Colonic mucosa (tissue), 4 donors: ENCODE measurements at regions not wholly inside any gene's neighbourhood (a gene's known extent, or its start where the extent isn't known, plus 50 kb on each side); places are given as distances from the start of the nearest gene placed in this dataset.

Source experiments
- DNase-seq: peaks from one replicate; pipeline ENCODE4 v3.0.0-alpha.2; 2020
- H3K27ac ChIP-seq: fragments of 200-600 bp; one replicate; pipeline ENCODE4 v1.8.0; 2021
- H3K27me3 ChIP-seq: fragments of 200-600 bp; one replicate; pipeline ENCODE4 v1.8.0; 2021
- H3K36me3 ChIP-seq: fragments of 200-600 bp; one replicate; pipeline ENCODE4 v1.8.0; 2021
- H3K4me1 ChIP-seq: fragments of 200-600 bp; one replicate; pipeline ENCODE4 v1.8.0; 2021; ENCODE audit warnings: mild to moderate bottlenecking
- H3K4me3 ChIP-seq: fragments of 200-600 bp; one replicate; pipeline ENCODE4 v1.8.0; 2021
- H3K9ac ChIP-seq, 2 donors: one replicate each; pipeline ENCODE4 v1.7.0; 2013; ENCODE audit warnings: control low read depth in 2 of 2, low read depth in 2 of 2, low read length in 2 of 2
- H3K9me3 ChIP-seq: fragments of 200-600 bp; one replicate; pipeline ENCODE4 v1.8.0; 2021
- CTCF ChIP-seq: fragments of 200-600 bp; IDR thresholded peaks from one replicate; pipeline ENCODE4 v1.8.0; 2022; ENCODE audit warnings: antibody characterized with exemption, mild to moderate bottlenecking
- intact Hi-C: fragments of 100-400 bp; cut with DNase I; formaldehyde crosslinking; loops from one replicate; pipeline ENCODE4 v1.14.1; 2022
- donor health status: healthy.
- donor health status: DM: no; HTN: no; CAD: no.
- donor health status: DM: no; HTN: no; CAD: no.

- Histone ChIP-seq H3K9ac (no peak overlapping the region), H3K4me1 (no peaks in the 10 kb centered on the region), H3K27me3 (no peaks in the 10 kb centered on the region), H3K27ac (no peak overlapping the region), H3K36me3 (no peaks in the 10 kb centered on the region), H3K9me3 (no peaks in the 10 kb centered on the region), H3K4me3 (no peak overlapping the region)
- no peak for TF ChIP-seq CTCF
- intact Hi-C loops, result no loop called here
- DNase-seq, result no peak
Observed at GRCh38 chr6:164905311-164905710, 404.1 kb downstream of the C6orf118 start.

- Histone ChIP-seq H3K9me3 (no peaks in the 10 kb centered on the region), H3K27ac (no peak overlapping the region), H3K27me3 (no peaks in the 10 kb centered on the region), H3K36me3 (no peaks in the 10 kb centered on the region), H3K4me3 (no peak overlapping the region), H3K9ac (no peak overlapping the region), H3K4me1 (no peaks in the 10 kb centered on the region)
- no peak for TF ChIP-seq CTCF
- DNase-seq, result no peak
- intact Hi-C loops, result no loop called here
Observed at GRCh38 chr6:164898412-164898811, 411.0 kb downstream of the C6orf118 start.

- Histone ChIP-seq H3K4me1 (no peaks in the 10 kb centered on the region), H3K27ac (no peak overlapping the region), H3K27me3 (no peaks in the 10 kb centered on the region), H3K36me3 (no peaks in the 10 kb centered on the region), H3K4me3 (no peak overlapping the region), H3K9me3 (no peaks in the 10 kb centered on the region), H3K9ac (no peak overlapping the region)
- no peak for DNase-seq
- no peak for TF ChIP-seq CTCF
- intact Hi-C loops, result no loop called here
Observed at GRCh38 chr6:164897523-164898235, 411.7 kb downstream of the C6orf118 start.

GRCh38 chr6:164889980-164890379 lies 419.4 kb downstream of the C6orf118 start:
- no peak for TF ChIP-seq CTCF
- intact Hi-C loops, result no loop called here
- no peaks in the 10 kb centered on the region for H3K27me3 ChIP-seq
- no peaks in the 10 kb centered on the region for H3K4me1 ChIP-seq
- no peak overlapping the region for H3K27ac ChIP-seq
- no peaks in the 10 kb centered on the region for H3K36me3 ChIP-seq
- no peak for DNase-seq
- H3K9me3 ChIP-seq, result no peaks in the 10 kb centered on the region
- H3K4me3 ChIP-seq, result no peak overlapping the region
- no peak overlapping the region for H3K9ac ChIP-seq

- H3K27ac ChIP-seq, result no peak overlapping the region
Observed at GRCh38 chr6:164887660-164888059, 421.7 kb downstream of the C6orf118 start.

More at GRCh38 chr6:164887660-164888059, 421.7 kb downstream of the C6orf118 start:
- H3K27me3 ChIP-seq, result no peaks in the 10 kb centered on the region
- intact Hi-C loops, result no loop called here
- TF ChIP-seq CTCF, result no peak
- H3K4me1 ChIP-seq, result no peaks in the 10 kb centered on the region
- DNase-seq, result no peak
- no peak overlapping the region for H3K9ac ChIP-seq
- H3K36me3 ChIP-seq, result no peaks in the 10 kb centered on the region
- H3K4me3 ChIP-seq, result no peak overlapping the region
- no peaks in the 10 kb centered on the region for H3K9me3 ChIP-seq
